GM18907 (cell line): ENCODE measurements at regions not wholly inside any gene's neighbourhood (a gene's known extent, or its start where the extent isn't known, plus 50 kb on each side); places are given as distances from the start of the nearest gene placed in this dataset.

Experiments used
- ATAC-seq: cut with Tn5 transposase; IDR thresholded peaks from one replicate; pipeline ENCODE4 v1.9.1; 2021; ENCODE audit warnings: mild to moderate bottlenecking, moderate library complexity; ENCODE audit not compliant: unreplicated experiment

- ATAC-seq: no peak
Measured at GRCh38 chr6:156167016-156167624, 610.1 kb upstream of the ARID1B start.

DNA sequence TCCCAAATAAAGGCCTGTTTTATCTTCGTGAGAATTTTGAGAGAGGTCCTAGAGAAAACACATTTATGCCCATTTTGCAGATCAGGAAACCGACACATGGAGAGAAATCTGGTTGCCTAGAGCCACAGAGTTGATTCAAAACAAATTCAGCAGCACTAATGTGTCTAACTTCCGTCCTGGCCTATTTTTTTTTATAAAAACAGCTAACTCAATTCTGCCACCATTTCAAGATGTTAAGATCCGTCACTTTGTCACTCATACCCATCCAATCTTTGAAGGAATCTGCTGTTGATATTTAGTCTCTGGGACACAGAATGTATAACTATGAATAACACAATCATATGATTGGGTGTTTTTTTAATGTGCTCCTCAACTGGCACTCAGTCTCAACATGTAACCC lies 611.1 kb upstream of the ARID1B start:
- ATAC-seq: no peak

- no peak for ATAC-seq
Measured at GRCh38 chr6:156164701-156165452, 612.3 kb upstream of the ARID1B start.

DNA sequence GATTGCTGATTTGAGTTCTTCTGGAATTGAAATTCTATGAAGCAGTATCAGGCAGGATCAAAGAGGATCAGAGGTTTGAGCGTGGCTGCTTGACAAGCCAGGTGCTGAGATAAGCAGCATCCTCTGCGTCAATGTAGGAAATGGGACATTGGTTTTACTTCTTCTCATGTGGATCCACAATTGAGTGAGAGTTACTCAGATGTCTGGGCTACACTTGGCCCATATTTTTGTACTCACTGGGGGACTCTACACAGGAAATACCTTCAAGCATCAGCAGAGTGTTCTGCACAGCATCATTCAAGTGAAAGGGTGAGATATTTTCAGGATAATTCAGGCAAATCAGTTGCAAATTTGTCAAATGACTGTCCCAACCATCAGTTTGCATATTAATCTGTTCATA lies 613.9 kb upstream of the ARID1B start:
- no peak for ATAC-seq

- no peak for ATAC-seq
Measured at GRCh38 chr6:156161471-156161870, 615.7 kb upstream of the ARID1B start.

DNA sequence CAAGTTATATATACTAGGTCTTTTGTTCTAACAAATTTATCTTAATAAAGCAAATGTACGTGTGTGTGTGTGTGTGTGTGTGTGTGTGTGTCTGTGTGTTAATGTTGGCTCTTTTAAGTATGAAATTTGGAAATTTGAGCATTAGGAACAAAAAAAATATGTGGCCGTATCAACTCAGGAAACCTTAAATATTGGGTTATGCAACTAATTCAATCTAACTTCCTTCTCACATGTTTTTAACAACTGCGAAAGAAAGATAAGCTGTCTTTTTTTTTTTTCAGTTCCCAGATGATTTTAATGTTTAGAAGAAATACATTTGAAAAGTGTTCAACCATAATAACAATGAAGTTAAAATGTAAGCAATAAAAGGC lies 616.4 kb upstream of the ARID1B start:
- no peak for ATAC-seq

GRCh38 chr6:156160007-156160794 lies 617.0 kb upstream of the ARID1B start:
- ATAC-seq: no peak

GRCh38 chr6:156154896-156155295 lies 622.3 kb upstream of the ARID1B start:
- no peak for ATAC-seq

GRCh38 chr6:156150391-156150790 lies 626.8 kb upstream of the ARID1B start:
- no peak for ATAC-seq

DNA sequence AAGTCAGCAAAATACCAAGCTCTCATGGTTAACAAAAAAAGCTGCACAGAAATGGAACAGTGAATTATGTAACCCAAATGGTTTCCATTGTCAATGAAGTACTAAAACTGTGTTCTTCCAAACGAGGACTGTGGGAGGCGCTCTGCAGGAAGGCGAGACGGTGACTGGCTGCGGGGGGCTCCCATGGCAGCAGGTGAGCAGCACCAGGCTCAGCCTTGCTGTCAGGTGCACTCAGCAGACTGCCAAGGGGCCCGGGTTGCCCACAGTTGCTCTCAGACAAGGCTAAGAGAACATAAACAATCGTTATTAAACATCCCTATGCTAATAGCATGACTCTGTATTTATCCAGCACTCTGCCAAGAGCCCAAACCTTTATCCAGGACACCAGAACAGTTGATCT lies 630.3 kb upstream of the ARID1B start:
- ATAC-seq: no peak

DNA sequence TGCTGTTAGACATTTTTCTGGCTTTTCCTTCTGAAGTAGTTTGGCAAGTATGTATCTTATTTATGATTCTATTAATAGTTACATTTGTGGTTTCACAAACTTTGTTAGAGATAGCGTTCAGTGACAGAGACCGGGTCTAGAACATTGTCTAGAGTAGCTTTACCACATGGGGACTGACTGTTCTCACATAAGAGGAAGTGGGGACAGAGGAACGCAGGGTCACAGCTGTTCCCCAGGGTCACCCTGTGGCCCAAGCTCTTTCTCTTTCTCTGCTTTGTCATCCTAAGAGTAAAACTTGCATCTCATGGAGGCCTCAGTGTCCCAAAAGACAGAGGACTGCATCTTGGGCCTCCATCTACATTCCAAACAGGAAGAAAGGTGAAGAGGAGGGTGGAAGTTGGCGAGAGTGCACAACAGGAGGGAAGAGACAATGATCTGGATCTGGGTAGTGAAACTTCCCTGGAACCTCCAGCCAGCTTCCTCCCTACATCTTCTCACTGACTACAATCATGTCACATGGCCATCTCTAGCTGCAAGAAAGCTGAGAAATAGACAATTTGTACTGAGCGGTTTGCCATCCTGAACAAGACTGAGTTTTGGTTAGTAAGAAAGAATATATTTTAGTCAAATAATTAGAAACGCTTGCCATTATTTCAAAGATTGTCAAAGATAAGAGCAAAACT lies 645.8 kb upstream of the ARID1B start:
- peak; percentile 99 for ATAC-seq

- ATAC-seq: no peak
Measured at GRCh38 chr6:156126535-156126934, 650.6 kb upstream of the ARID1B start.

DNA sequence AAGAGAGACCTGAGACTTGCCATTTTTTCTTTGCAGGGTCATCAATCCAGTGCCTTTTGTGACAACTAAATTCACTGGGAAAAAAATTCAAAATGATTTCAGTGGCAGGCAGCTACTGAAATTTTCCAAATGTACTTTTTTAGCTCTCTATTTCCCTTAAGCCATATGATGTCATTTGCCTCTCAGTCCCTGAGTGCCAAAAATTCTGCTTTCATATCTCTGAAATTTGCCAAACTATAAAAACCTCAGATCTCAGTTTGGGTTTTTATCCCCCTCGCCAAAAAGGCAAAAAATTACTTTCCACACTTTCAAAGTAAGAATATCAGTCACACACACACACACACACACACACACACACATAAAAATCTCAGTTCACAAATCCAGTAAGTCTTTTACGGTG lies 651.3 kb upstream of the ARID1B start:
- no peak for ATAC-seq

DNA sequence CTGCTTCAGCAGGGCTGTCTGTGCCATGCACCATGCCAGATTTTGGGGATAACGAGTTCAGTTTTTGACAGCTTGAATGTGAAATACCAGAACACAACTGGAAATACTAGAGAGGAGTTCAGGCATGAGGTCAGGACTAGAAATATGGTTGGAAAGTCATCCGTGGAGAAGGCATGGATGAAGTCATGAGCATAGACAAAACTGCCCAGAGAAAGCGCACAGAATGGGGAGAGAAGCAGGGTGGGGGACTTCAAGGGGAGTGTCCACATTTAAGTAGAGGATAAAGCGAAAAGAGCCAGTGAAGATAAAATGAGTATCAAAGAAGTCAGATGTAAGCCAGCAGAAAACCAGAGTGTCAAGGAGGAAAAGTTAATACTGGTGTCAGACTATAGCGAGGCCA lies 653.4 kb upstream of the ARID1B start:
- no peak for ATAC-seq

DNA sequence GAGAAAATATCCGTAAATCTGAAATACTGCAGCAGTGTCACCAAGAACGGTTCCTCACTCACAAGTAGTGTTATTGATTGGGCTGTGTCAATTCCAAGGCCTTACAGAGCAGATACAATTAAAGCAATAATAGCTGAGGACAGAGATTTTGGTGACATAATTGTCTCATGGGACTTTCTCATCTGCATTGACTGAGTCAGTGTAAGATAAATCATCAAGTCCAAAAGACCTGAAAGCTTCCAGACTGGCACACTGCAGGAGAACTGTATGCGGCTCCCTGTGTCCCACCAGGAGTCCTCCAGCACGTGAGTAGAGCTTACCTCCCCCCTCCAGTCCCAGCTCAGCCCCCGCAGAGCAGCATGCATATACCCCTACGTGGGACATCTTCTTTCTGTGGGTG lies 655.2 kb upstream of the ARID1B start:
- no peak for ATAC-seq

GRCh38 chr6:156114541-156114940 lies 658.9 kb upstream of the NOX3 start:
- ATAC-seq: no peak

DNA sequence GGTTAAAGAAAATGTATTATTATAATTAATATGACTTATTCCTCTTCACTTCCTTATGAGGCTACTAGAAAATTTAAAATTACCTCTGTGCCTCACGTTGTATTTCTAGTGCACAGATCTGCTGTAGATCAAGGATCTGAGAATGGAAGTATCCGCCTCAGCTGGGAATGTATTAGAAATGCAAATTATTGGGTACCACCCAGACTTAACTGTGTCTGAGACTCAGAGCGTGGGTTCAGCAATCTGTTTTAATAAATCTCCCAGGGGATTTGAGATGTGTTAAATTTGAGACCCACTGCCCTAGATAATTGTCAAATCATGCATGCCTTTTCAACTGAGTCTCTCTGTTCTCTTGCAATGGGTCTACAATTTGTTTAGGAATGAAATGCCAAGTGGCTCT lies 658.0 kb upstream of the NOX3 start:
- no peak for ATAC-seq

DNA sequence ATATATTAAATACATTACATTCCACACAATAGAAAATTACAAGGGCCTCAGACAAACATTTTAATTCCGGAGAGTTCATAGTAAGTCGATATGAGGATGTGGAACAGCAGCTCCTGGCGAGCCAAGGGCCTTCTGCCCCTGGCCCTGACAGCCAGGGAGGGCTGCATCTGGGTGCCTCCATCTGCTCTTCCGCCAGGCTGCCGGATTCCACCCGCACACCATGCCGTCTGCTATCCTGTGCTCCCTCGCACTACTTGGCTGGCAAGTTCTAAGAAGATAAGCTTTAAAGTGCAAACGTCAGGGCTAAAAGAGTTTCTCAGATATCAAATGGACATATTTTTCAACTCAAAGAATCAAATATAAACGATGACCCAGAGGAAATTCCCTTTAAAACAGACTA lies 656.3 kb upstream of the NOX3 start:
- ATAC-seq: no peak

- ATAC-seq: no peak
Measured at GRCh38 chr6:156110249-156110648, 654.6 kb upstream of the NOX3 start.

GRCh38 chr6:156109713-156110112 lies 654.1 kb upstream of the NOX3 start:
- ATAC-seq: no peak

GRCh38 chr6:156107624-156108101 lies 652.0 kb upstream of the NOX3 start:
- no peak for ATAC-seq
